HUES48 (cell line): ENCODE measurements at regions not wholly inside any gene's neighbourhood (a gene's known extent, or its start where the extent isn't known, plus 50 kb on each side); places are given as distances from the start of the nearest gene placed in this dataset.

Experiments
- H3K27ac ChIP-seq: one replicate; pipeline ENCODE4 v1.7.0; 2013; ENCODE audit warnings: low read depth, low read length, inconsistent platforms
- H3K27me3 ChIP-seq: 2 replicates; pipeline ENCODE4 v1.6.1; 2013; ENCODE audit warnings: mild to moderate bottlenecking, low read length; ENCODE audit not compliant: control insufficient read depth, insufficient read depth
- H3K36me3 ChIP-seq: 2 replicates; pipeline ENCODE4 v1.6.1; 2013; ENCODE audit warnings: low read length; ENCODE audit not compliant: control insufficient read depth, insufficient read depth
- H3K4me1 ChIP-seq: 2 replicates; pipeline ENCODE4 v1.6.1; 2013; ENCODE audit warnings: mild to moderate bottlenecking, low read length; ENCODE audit not compliant: control insufficient read depth, insufficient read depth
- H3K4me3 ChIP-seq: 2 replicates; pipeline ENCODE4 v1.5.1; 2013; ENCODE audit warnings: mild to moderate bottlenecking, low read depth, low read length
- H3K9ac ChIP-seq: 2 replicates; pipeline ENCODE4 v1.6.1; 2013; ENCODE audit warnings: mild to moderate bottlenecking, low read depth, low read length, moderate library complexity
- H3K9me3 ChIP-seq: 2 replicates; pipeline ENCODE4 v1.6.1; 2013; ENCODE audit warnings: low read length; ENCODE audit not compliant: control insufficient read depth, insufficient read depth

DNA sequence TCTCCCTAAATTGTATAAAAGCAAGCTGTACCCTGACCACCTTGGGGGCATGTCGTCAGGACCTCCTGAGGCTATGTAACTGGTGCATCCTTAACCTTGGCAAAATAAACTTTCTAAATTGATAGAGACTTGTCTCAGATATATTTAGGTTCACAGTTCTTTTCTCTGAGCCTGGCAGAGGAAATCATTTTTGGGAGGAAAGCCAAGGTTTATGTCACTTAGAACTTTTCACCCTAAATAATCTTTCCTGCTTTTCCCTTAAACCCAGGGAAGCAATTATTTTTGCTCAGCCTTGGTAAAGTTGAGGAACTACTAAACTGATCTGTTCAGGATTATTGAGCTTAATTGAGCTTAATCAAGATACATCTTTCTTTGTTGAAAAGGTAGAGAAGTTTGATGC lies 608.9 kb downstream of the PDCD6IP start:
- peaks cover 27% of the 10 kb centered on the region for H3K4me1 ChIP-seq
- H3K4me3 ChIP-seq = no peak overlapping the region; the same call in 1 of the 2 replicates
- H3K9ac ChIP-seq = no peak overlapping the region
- no peaks in the 10 kb centered on the region for H3K27me3 ChIP-seq
- H3K27ac ChIP-seq = peak overlapping the region; percentile 56
- no peaks in the 10 kb centered on the region for H3K36me3 ChIP-seq
- H3K9me3 ChIP-seq = peaks cover 5% of the 10 kb centered on the region; the same call in 1 of the 2 replicates

GRCh38 chr3:34408088-34408487 lies 609.7 kb downstream of the PDCD6IP start:
- Histone ChIP-seq H3K27ac (no peak overlapping the region), H3K4me3 (no peak overlapping the region), H3K4me1 (peaks cover 27% of the 10 kb centered on the region), H3K9me3 (peaks cover 5% of the 10 kb centered on the region; the same call in 1 of the 2 replicates), H3K36me3 (no peaks in the 10 kb centered on the region), H3K9ac (no peak overlapping the region), H3K27me3 (no peaks in the 10 kb centered on the region)

DNA sequence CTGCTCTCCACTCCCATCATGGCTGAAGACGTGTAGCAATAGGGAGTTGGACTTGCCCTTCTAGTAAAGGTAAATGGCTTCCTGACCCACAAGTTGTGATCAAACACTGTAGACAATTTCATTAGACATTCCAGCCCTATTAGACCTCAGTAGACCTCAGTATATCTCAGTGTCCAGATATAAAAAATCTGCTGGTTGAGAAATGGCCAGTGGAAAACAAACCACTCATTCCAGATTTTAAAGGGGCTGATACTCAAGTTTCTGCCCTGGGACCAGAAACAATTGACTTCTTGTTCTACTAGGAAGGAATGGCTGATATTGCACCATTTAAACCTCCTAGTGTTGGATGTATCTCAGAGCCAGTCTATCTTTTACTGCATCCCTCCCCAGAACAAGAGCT lies 613.2 kb downstream of the PDCD6IP start:
- peaks cover 12% of the 10 kb centered on the region for H3K4me1 ChIP-seq
- no peak overlapping the region for H3K4me3 ChIP-seq
- no peaks in the 10 kb centered on the region for H3K9me3 ChIP-seq
- no peak overlapping the region for H3K9ac ChIP-seq
- H3K27ac ChIP-seq = no peak overlapping the region
- H3K36me3 ChIP-seq = no peaks in the 10 kb centered on the region
- no peaks in the 10 kb centered on the region for H3K27me3 ChIP-seq

GRCh38 chr3:34419801-34420200 lies 621.4 kb downstream of the PDCD6IP start:
- H3K4me3 ChIP-seq = no peak overlapping the region
- H3K4me1 ChIP-seq = no peaks in the 10 kb centered on the region
- no peak overlapping the region for H3K27ac ChIP-seq
- no peaks in the 10 kb centered on the region for H3K27me3 ChIP-seq
- H3K36me3 ChIP-seq = no peaks in the 10 kb centered on the region
- no peaks in the 10 kb centered on the region for H3K9me3 ChIP-seq
- no peak overlapping the region for H3K9ac ChIP-seq

GRCh38 chr3:34421762-34422161 lies 623.3 kb downstream of the PDCD6IP start:
- Histone ChIP-seq H3K27me3 (no peaks in the 10 kb centered on the region), H3K4me1 (no peaks in the 10 kb centered on the region), H3K9me3 (no peaks in the 10 kb centered on the region), H3K36me3 (no peaks in the 10 kb centered on the region), H3K9ac (no peak overlapping the region), H3K27ac (no peak overlapping the region), H3K4me3 (no peak overlapping the region)

DNA sequence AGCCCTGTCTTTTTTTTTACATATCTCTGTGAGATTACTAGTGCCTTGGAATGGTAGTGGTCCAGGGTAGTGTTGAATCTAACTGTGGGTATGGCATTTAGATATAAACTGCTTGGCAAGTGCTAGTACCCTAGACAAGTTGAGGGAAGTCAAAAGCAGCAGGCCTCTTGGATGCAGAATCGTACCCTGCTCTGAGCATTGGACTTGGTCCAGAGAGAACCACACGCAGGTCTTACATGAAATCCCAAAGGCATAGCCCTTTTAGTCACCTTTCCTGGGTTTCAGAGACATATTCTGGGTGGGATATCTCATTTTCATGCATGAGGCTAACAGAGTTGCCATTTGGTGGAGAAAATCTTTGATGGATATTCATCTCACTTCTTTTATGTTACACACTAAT lies 641.4 kb downstream of the PDCD6IP start:
- no peaks in the 10 kb centered on the region for H3K27me3 ChIP-seq
- peaks cover 14% of the 10 kb centered on the region for H3K9me3 ChIP-seq
- no peak overlapping the region for H3K27ac ChIP-seq
- no peaks in the 10 kb centered on the region for H3K4me1 ChIP-seq
- H3K4me3 ChIP-seq = no peak overlapping the region
- no peaks in the 10 kb centered on the region for H3K36me3 ChIP-seq
- no peak overlapping the region for H3K9ac ChIP-seq

DNA sequence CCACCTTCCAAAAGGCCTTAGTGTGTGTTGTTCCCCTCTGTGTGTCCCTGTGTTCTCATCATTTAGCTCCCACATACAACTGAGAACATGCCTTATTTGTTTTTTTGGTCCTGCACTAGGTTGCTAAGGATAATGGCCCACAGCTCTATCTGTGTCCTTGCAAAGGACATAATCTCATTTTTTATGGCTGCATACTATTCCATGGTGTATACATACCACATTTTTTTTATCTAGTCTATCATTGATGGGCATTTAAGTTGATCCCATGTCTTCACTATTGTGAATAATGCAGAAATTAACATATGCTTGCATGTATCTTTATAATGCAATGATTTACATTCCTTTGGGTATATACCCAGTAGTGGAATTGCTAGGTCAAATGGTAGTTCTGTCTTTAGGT lies 645.7 kb downstream of the PDCD6IP start:
- H3K4me3 ChIP-seq = no peak overlapping the region
- H3K36me3 ChIP-seq = no peaks in the 10 kb centered on the region
- H3K9ac ChIP-seq = no peak overlapping the region
- no peak overlapping the region for H3K27ac ChIP-seq
- no peaks in the 10 kb centered on the region for H3K4me1 ChIP-seq
- peaks cover 14% of the 10 kb centered on the region for H3K9me3 ChIP-seq
- H3K27me3 ChIP-seq = no peaks in the 10 kb centered on the region

DNA sequence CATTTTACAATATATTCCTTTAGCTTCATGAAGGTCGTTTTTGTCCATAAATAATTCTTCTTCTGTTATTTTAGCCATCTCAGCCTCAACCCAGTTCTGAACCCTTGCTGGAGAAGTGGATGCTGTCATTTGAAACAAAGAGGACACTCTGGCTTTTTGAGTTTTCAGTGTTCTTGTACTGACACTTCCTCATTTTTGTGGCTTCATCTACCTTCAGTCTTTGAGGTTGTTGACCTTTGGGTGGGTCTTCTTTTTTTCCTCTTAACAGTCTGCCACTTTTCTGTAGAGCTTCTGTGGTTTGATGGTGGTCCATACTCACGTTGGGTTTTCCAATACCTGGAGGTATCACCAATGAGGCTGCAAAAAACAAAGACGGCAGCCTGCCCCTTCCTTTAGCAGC lies 650.9 kb downstream of the PDCD6IP start:
- Histone ChIP-seq H3K9me3 (peaks cover 2% of the 10 kb centered on the region), H3K4me3 (no peak overlapping the region), H3K27me3 (no peaks in the 10 kb centered on the region), H3K36me3 (no peaks in the 10 kb centered on the region), H3K27ac (no peak overlapping the region), H3K4me1 (no peaks in the 10 kb centered on the region), H3K9ac (no peak overlapping the region)

- Histone ChIP-seq H3K9ac (no peak overlapping the region), H3K27me3 (no peaks in the 10 kb centered on the region)
Observed at GRCh38 chr3:34463414-34463813, 665.0 kb downstream of the PDCD6IP start.

DNA sequence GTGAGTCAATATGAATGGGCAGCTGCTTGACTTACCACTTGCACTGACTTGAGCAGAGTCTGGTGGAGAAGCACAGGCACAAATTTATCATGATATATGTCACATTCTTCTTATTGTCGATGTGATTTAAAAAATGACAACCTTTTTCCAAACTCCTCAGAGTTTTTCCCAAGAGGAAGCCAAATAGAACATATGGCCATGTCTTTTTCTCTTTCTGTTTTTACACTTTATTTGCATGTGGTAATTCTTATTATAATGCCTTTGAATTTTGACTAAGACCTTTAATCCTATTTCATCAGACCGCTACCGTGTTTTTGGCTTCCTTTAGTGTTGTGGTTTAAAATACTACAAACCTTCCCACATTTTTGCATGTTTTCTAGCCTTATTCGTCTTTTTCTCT lies 666.2 kb downstream of the PDCD6IP start:
- no peak overlapping the region for H3K4me3 ChIP-seq
- no peak overlapping the region for H3K27ac ChIP-seq
- no peak overlapping the region for H3K9ac ChIP-seq
- H3K4me1 ChIP-seq = no peaks in the 10 kb centered on the region
- H3K9me3 ChIP-seq = no peaks in the 10 kb centered on the region; the same call in 1 of the 2 replicates
- no peaks in the 10 kb centered on the region for H3K36me3 ChIP-seq
- H3K27me3 ChIP-seq = no peaks in the 10 kb centered on the region

More at GRCh38 chr3:34463414-34463813, 665.0 kb downstream of the PDCD6IP start:
- Histone ChIP-seq H3K27ac (no peak overlapping the region), H3K4me3 (no peak overlapping the region), H3K9me3 (peaks cover 7% of the 10 kb centered on the region), H3K4me1 (no peaks in the 10 kb centered on the region), H3K36me3 (no peaks in the 10 kb centered on the region)

- Histone ChIP-seq H3K27ac (no peak overlapping the region), H3K4me3 (no peak overlapping the region), H3K4me1 (no peaks in the 10 kb centered on the region), H3K9me3 (no peaks in the 10 kb centered on the region), H3K36me3 (no peaks in the 10 kb centered on the region), H3K9ac (no peak overlapping the region), H3K27me3 (no peaks in the 10 kb centered on the region)
Observed at GRCh38 chr3:34475851-34476250, 677.4 kb downstream of the PDCD6IP start.
